ENCODE measurements at regions not wholly inside any gene's neighbourhood (a gene's known extent, or its start where the extent isn't known, plus 50 kb on each side); places are given as distances from the start of the nearest gene placed in this dataset.
"Not testable (repeated sequence)": the region's sequence is repeated elsewhere in the genome, so short reads cannot be mapped to it uniquely, and the experiment has no call there.

DNA sequence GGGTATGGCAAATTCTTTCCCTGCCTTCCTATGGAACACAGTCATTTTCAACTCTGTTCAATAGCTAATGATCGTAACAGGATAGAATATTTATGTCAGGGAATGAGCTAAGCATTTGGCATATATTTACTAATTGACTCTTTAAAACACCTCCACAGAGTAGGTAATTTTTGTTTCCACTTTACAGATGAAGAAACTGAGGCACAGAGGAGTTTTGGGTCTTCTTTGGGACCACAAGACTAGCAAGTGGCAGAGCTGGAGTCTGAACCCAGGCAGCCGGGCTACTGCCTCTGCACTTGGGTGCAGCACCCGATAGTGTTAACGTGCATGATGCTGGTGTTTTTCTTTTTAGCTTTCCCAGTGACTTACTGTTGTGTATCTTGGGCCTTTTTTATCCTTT is 384.0 kb downstream of the SFMBT2 start:
- DNase-seq, result no peak

DNA sequence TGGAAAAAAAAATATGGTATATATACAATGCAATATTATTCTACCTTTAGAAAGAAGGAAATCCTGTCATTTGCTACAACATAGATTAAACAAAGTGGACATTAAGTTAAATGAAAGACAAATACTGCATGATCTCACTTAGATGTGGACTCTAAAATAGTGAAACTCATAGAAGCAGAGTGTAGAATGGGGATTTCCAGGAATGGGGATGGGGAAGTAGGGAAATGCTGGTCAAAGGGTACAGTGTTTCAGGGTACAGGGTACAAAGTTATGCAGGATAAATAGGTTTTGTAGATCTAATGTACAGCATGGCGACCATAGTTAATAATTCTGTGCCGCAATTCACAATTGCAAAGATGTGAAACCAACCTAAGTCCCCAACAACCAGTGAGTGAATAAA is 385.5 kb downstream of the SFMBT2 start:
- DNase-seq, result no peak

DNA sequence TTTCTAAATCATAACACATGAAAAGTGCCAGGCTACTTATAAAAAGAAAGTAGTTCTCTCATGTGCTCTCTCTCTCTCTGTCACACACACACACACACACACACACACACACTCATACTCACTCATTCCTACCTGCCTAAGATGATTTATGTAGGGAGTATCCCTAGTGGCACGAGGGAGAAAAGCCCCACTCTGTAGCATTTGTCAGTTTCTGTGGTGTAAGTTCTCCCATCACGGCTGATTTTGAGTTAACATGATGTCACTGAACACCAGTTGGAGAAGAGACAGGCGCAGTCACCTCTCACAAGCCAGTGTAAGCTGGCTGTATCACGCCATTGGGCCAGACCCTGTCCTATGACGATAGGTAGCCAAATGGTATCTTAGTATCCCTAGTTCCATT is 395.4 kb downstream of the SFMBT2 start:
- DNase-seq, result no peak

DNA sequence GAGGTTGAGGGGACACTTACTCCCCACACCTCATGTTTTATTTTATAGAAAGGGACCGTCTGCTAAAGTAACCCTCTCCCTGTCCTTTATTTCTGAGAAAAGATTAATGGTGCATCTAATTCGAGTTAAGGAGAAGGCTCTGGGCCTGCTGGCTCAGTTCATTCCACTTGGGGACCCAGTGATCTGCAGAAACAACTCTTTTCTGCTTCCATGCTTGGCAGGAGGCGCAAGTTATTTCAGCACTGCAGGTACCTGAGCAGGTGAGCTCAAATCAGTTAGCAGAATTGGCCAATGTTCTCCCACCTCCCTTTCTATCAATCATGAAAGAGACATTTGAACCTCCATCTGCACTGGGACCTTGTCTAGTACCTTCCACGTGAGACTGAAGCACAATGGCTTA is 396.1 kb downstream of the SFMBT2 start:
- no peak for DNase-seq

DNA sequence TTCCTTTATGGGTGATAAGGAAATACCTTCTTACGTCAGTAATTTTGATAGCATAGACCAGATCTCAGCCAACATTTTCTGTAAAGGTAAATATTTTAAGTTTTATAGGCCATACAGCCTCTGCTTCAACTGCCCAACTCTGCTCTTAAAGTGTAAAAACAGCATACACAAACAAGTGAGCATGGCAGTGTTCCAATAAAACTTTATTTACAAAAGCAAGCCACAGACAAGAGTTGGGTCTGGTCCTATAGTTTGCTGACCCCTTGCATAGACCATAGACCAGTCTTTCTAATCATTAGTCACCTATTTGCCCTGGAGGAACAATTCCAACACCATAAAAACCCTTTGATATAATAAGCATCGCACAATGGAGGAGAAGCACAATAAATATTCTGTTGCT is 398.8 kb downstream of the SFMBT2 start:
- no peak for DNase-seq

DNA sequence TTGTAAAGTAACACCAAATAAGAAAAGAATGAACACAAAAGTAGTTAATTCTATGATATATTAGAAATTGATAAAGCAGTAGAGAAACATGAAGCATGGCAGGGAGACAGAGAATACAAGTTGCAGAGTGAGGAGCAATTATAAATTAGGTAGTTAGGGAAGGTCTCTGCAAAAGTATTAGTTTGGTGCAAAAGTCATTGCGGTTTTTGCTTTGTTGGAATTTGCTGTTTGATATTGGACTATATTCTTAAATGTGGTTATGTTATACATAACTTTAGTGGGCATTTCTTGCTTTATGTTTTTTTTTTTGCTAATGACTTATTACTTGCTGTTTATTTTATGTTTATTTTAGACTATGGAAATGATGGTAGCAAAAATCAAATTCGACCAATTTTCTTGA is 402.2 kb downstream of the SFMBT2 start:
- no peak for DNase-seq

DNA sequence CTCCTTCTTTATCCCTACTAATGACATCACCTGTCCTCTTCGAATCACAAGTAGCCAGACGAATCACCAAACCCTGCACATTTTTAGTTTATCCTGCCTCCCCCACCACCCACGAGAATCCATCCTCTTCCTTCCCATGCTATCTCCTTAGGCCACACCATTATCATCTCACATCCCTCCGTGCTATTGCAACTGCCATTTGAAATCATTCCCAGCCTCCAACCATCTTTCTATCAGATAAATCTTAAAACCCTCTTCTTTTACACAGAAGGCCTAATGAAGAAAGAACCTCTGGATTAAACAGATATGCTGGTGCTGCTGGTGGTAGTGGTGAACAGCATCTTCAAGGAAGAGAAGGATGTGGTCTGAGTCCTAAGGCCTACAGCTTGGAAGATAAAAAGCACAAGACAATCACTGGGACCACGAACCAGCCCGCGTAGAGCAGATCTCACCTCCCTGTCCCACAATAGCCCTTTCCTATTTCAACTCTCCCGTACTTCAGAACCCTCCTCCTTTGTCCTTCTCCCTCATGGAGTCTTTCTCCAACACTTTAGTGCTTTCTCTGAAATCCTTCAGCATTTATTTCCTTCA is 403.1 kb downstream of the SFMBT2 start:
- no peak for DNase-seq

DNA sequence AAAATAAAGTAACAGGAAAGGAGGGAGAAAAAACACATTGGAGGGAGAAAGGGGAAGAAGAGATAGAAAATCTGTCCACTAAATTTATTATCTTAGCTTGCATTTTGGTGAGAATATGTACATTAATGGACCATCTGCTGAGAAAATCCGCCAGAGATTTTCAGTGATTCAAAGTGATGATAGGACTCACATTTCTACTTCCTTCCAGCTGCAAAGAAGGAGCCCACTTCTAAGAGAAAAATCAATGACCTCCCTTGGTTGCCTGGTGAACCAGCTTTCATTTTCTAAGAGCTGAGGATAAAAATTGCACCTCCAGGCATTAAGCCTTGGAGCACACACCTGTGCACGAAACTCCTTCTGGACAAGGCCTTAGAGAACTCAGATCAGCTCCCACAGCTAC is 404.3 kb downstream of the SFMBT2 start:
- no peak for DNase-seq

DNA sequence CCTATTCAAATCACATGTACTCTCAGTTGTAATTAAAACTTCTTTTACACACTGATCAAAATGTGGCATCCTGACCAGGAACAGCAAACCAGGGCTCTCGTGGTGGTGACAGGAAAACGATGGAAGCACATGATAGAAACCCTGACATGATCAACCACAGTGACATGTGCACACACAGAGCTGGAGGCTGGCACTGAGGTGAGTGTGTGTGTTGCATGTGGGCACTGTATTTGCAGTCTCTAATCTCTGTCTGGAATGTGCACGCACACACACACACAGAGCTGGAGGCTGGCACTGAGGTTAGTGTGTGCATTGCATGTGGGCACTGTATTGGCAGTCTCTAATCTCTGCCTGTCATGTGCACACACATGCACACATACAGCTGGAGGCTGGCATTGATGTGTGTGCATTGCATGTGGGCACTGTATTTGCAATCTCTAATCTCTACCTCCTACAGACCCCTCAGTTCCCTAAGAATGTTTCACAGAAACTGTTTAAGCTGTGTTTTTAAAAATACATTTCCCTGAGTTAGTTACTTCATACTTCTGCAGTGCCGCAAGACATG is 406.9 kb downstream of the SFMBT2 start:
- DNase-seq, result no peak

DNA sequence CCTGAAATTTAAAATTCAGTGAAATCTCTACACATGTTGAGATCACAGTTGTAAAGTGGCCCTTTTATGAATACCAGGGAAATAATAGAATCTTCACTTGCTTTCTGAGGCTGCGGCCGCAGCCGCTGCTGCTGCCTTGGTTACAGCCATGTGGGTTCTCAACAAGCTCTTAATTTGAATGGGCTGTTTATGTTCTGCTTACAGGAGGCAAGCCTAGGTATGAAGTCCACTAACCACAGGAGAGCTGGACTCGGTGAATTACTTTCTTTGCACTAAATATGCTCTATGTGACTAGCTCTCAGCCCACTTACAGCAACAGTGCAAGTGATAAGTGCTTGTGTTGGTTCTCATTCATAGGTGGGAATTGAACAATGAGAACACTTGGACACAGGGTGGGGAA is 410.8 kb downstream of the SFMBT2 start:
- DNase-seq, result no peak

DNA sequence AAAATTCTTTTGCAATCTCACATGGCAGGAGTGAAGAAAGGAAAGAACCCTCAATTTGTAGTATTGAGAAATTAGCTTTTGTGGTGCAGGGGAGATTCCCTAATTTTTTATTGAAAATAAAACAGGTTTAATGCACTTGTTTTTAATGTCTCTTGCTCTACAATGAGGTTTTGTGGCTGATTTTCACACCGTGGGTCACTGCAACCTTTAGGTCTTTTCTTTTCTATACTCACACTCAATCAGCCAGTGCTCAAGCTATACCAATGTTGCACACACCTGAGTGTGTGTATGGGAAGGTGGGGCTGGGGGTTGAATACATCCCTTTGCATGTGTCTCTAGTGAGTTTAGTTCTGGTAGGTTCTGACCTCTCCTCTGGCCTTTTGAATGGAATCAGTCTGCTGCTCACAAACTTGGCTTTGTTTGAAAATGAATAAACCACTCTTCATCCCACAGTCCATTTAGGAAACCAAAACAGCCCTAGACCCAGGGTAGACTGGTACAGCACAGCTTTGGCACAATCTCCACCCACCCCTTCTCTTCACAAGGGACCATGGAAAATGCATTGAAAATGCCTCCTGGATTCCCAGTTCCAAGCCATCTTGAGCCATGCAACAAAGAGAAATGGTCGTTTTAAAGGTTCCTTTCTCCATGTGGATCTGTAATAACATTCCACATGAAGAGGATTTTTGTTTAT is 411.5 kb downstream of the SFMBT2 start:
- no peak for DNase-seq

DNA sequence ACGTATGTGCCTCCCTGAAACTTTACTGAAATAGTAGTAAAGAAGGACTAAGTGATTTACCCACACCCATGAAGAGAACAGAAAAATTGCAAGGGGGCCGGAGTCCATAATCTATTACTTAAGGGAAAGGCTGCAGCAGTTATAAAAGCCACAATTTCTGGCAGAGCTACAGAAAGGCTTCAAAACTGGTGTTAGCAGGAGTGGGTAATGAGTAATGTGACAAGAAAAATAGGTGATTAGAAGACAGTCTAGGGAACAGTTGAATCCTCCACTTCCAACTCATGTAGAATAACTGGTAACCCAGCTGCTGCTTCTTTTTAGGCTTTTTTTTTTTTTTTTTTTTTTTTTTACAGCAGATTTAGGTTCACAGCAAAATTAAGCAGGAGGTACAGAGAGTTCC is 413.3 kb downstream of the SFMBT2 start:
- no peak for DNase-seq

DNA sequence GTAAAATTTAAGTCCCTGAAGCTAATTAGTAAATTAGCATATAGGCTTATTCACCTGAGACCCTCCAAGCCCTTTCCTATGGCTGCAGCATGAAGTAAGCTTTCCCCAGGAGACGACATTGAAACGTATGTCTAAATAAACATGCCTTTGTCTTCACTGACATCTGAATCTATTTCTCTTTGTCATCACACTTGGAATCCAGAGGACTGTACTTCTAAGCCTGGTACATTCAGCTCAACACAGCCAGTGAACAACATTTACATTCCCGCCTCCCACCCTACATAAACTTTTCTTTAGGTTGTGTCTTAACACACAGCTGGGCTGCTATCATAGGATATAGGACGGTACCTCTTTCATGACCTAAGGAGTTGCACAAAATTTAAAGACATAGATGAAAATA is 414.4 kb downstream of the SFMBT2 start:
- DNase-seq, result no peak

DNA sequence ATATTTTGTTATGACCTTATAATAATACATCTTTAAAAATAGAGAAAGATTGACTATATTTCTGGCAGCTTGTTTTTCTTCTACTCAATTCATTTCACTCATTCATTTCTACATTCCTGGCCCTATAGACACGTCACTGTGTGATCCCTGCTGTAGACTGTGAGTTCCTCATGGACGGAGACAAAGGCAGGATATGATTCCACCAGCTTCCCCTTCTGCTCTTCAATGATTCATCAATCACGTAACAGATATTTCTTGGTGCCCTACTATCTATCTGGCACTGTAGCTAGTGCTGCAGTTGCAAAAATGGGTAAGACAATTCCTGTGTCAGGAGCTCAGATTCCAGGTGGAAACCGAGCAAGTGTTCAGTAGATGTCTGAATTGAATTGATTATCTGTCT is 415.0 kb downstream of the SFMBT2 start:
- no peak for DNase-seq

DNA sequence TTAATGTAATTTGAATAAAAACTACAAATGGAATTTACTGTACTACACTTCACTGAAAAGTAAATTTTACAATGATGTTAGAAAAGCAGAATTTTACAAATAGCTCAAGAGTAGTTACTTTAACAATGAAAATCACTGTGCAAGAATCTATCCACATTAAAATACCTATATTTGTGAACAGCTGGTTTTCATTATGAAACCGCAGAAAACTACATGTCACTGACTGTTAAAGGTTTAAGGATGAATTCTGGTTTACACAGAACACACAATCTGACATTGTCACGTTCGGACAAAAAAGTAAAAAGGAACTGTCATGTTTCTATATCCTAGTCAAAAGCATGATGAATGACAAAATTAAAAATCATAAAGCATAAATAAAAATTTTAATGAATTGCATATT is 415.3 kb upstream of the PRKCQ start:
- no peak for DNase-seq

DNA sequence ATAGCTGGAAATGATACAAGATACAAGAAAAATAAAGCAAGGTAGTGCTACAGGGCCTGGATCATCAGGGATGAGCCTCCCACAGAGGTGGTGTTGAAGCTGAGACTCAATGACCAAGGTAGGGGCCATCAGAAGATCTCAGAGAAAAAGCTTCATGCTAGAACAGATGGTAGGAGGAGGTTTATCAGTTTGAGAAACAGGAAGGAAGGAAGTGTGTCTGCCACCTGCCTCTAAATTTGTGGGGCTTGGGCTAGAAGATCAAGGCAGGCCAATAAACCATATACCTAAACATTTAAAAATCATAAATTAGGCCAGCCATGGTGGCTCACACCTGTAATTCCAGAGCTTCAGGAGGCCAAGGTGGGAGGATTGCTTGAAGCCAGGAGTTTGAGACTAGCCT is 410.8 kb upstream of the PRKCQ start:
- no peak for DNase-seq

DNA sequence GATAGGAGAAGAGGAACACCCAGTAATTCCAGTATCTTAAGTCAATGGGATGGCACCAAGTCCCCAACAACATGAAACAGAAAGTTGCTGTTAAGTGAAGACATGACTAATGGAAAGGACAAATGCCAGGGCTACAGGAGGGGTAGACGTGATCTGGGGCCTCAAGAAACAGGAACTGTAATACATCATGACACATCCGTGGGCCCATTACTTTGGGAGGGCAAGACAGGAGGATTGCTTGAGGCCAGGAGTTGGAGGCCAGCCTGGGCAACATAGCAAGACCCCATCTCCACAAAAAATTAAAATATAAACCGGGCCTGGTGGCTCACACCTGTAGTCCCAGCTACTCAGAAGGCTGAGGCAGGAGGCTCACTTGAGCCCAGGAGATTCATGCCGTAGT is 408.6 kb upstream of the PRKCQ start:
- DNase-seq, result no peak

DNA sequence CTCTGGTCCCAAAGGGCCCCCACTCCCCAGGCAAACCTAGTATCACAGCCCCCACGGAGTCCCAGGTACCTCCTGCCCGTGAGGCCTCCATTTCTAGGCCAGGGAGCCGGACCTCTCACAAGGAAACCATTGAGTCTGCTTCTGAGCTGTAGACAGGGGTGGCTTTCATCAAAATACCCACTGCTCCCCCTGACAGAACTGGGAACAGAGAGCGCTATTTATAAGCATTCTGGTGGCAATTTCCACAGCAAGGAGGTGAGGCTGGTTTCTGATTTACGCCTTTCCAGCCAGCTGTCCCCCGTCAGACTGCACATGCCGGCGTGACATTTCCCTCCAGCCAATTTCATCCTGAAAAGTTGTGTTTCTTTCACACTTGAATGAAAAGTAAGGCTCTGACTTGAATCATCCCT is 407.5 kb upstream of the PRKCQ start:
- no peak for DNase-seq

DNA sequence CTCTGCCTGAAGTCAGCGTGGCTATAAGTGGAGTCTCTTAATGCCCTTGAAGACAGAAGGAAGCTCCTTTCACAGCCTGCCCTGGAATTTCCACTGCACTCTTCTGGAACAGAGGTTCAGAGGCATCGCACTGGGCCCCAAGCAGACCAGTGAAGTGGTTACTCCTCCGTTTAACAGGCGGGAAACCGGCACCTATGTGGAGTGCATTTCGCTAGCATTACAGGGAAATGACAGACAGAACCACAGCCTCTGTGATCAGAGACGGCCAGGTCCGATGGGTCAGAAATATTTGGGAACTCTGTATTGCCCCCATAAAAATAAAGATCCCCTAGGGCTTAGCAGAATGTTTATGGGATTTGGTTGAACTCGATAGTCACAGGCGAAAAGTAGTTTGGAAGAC is 406.9 kb upstream of the PRKCQ start:
- no peak for DNase-seq

DNA sequence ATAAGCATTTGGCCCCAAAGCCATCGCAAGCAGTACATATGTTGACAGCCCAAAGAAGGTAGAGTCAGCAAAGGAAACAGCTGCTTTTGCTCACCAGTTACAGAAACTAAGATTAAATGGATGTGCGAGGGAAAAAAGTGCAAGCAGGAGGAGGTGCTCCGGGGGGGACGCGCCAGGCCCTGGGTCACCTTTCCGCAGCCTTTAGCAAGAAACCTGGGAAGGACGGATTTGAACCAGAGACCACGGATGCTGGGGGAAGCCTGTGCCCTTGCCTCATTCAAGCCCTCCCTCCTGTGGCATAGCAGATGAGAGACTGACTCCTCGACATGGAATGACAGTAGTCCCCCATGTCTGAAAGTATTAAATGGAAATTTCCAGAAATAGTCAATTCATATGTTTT is 405.6 kb upstream of the PRKCQ start:
- no peak for DNase-seq

DNA sequence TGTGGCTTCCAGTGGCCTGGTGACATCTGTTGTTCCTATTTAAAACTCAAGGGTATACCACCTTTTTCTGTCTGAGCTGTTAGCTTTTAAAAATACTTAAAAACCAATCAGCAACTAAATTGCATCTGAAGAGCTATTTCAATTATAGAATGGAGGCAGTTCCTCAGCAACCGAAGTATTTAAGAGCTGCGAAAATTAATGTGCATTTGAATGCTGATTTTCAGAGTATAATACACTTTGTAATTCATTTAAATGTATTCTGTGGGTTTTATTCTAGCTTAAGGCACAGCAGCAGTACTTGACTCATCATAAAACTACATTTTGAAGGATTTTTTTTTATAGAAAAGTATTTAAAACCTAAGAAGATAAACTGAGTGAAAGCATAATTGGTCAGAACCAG is 404.9 kb upstream of the PRKCQ start:
- no peak for DNase-seq

DNA sequence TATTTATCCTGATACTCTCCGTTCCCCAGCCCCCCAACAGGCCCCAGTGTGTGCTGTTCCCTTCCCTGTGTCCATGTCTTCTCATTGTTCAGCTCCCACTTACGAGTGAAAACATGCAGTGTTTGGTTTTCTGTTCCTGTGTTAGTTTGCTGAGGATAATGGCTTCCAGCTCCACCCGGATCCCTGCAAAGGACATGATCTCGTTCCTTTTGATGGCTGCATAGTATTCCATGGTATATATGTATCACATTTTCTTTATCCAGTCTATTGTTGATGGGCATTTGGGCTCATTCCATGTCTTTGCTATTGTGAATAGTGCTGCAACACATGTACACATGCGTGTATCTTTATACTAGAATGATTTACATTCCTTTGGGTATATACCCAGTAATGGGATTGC is 403.9 kb upstream of the PRKCQ start:
- not testable (repeated sequence) for DNase-seq

DNA sequence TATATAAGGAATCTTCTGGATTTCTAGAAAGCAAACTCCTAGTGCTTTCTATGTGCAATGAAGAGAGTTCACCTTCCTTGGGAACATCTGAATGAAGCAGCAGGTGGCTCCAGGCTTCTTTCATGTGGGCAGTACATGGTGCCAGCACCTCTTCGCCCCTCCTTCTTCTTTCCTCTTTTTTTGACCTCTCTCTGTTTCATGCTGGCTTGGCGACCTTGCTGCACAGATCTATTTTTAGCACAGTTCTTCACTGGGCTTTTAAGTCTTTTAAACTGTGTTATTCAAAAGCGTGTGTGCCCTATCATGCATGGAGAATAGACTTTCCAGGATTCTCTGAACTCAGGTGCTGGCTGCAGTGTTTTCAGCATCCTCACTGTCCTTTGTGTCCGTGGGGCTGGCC is 400.3 kb upstream of the PRKCQ start:
- no peak for DNase-seq

DNA sequence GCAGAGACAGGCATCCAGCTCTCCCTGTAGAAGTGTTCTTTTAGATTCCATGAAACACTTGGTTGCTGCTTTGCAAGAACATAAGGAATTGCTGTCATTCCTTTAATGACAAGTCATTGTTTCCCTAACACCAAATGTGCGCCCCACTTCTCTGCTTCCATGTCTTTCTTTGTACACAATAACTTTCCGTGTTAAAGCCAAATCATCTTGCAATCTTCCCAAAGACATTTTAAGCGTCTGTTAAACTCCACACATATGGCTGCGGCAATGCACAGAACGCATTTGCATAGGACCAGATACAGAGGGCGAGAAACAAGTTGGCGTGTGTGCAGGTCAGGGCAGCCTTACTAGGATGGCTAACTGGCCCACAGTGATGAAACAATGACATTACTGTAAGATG is 399.3 kb upstream of the PRKCQ start:
- DNase-seq, result no peak

DNA sequence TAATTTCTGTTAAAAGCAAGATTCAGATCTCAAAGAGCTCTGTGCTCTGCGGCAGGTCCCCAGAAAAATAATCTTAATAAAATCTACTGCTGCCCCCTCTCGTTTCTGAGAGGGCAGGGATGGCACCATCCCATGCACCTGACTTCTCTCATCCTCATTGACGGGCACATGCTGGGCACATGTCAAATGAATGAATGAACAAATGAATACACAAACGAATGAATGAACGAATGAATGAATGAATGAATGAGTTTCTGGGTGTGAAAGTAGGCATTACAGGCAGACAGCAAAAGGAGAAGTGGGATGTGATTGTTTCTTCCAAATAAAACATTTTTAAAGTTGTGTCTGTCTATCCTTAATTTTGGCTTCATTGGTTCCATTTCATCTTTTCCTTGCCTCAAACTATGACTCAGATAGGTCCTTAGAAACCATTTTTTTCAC is 398.1 kb upstream of the PRKCQ start:
- DNase-seq, result no peak
